ENCODE measurements at regions not wholly inside any gene's neighbourhood (a gene's known extent, or its start where the extent isn't known, plus 50 kb on each side); places are given as distances from the start of the nearest gene placed in this dataset.

- no peaks in the 10 kb centered on the region for H3K9me2 ChIP-seq (ENCODE audit: insufficient read depth, low read length)
- intact Hi-C loops (cut with micrococcal nuclease; ENCODE audit: unreplicated experiment), result no loop called here
- no peaks in the 10 kb centered on the region for H3K79me2 ChIP-seq (ENCODE audit: insufficient read depth, low read depth, low read length)
- no peak overlapping the region for H3K27ac ChIP-seq (ENCODE audit: low read depth, low read length, poor library complexity, severe bottlenecking)
- no peak for TF ChIP-seq CTCF (conservative IDR thresholded peaks at IDR 0.05; ENCODE audit: low read length)
- TF ChIP-seq EZH2phosphoT487 (IDR thresholded peaks at IDR 0.05; ENCODE audit: borderline replicate concordance, low read depth, low read length), result no peak
- H3K4me3 ChIP-seq (ENCODE audit: low read depth, low read length, poor library complexity, severe bottlenecking), result no peak overlapping the region
- H2AFZ ChIP-seq (ENCODE audit: low read length), result no peak overlapping the region
- no peaks in the 10 kb centered on the region for H3K36me3 ChIP-seq (ENCODE audit: insufficient read depth, low read length)
- CTCF ChIA-PET (ENCODE audit: unreplicated experiment), result no interaction called here
- H3K4me2 ChIP-seq (ENCODE audit: low read length), result no peak overlapping the region
- no peaks in the 10 kb centered on the region for H3K4me1 ChIP-seq (ENCODE audit: insufficient read depth, low read length, poor library complexity, severe bottlenecking)
- H4K20me1 ChIP-seq (ENCODE audit: insufficient read depth, low read length), result no peaks in the 10 kb centered on the region
- BruUV-seq (replicated peaks), result no TSS peak
- no peak for DNase-seq (ENCODE audit: low spot score)
- no peaks in the 10 kb centered on the region for H3K9me3 ChIP-seq (ENCODE audit: low read length)
- POLR2A ChIA-PET, result interaction anchor here (0.8 kb wide), 1 partner anchor 331 kb away, joined by 3 read pairs; no protein-coding TSS in a partner anchor
These were observed 241.7 kb downstream of the IPMK start for GRCh38 chr10:58026036-58026435.

- POLR2A ChIA-PET, result no interaction called here
- intact Hi-C loops (cut with micrococcal nuclease; ENCODE audit: unreplicated experiment), result no loop called here
- no TSS peak for BruUV-seq (replicated peaks)
- Histone ChIP-seq H3K79me2 (ENCODE audit: insufficient read depth, low read depth, low read length) (no peaks in the 10 kb centered on the region), H3K4me3 (ENCODE audit: low read depth, low read length, poor library complexity, severe bottlenecking) (no peak overlapping the region), H3K4me2 (ENCODE audit: low read length) (no peak overlapping the region), H3K4me1 (ENCODE audit: insufficient read depth, low read length, poor library complexity, severe bottlenecking) (no peaks in the 10 kb centered on the region), H2AFZ (ENCODE audit: low read length) (no peak overlapping the region), H4K20me1 (ENCODE audit: insufficient read depth, low read length) (no peaks in the 10 kb centered on the region), H3K27ac (ENCODE audit: low read depth, low read length, poor library complexity, severe bottlenecking) (no peak overlapping the region), H3K9me3 (ENCODE audit: low read length) (no peaks in the 10 kb centered on the region), H3K36me3 (ENCODE audit: insufficient read depth, low read length) (no peaks in the 10 kb centered on the region), H3K9me2 (ENCODE audit: insufficient read depth, low read length) (no peaks in the 10 kb centered on the region)
- no peak for DNase-seq (ENCODE audit: low spot score)
- CTCF ChIA-PET (ENCODE audit: unreplicated experiment), result no interaction called here
- no peak for TF ChIP-seq EZH2phosphoT487 (IDR thresholded peaks at IDR 0.05; ENCODE audit: borderline replicate concordance, low read depth, low read length)
- TF ChIP-seq CTCF (conservative IDR thresholded peaks at IDR 0.05; ENCODE audit: low read length), result no peak
These were observed 244.2 kb downstream of the IPMK start for GRCh38 chr10:58023341-58024073.

GRCh38 chr10:58019863-58020537, 247.7 kb downstream of the IPMK start:
- H3K27ac ChIP-seq (ENCODE audit: low read depth, low read length, poor library complexity, severe bottlenecking), result no peak overlapping the region
- H3K9me2 ChIP-seq (ENCODE audit: insufficient read depth, low read length), result 0 out of 2 replicates have a peak, but pooled peaks cover 3% of the 10 kb centered on the region
- no peaks in the 10 kb centered on the region for H3K79me2 ChIP-seq (ENCODE audit: insufficient read depth, low read depth, low read length)
- DNase-seq (ENCODE audit: low spot score), result no peak
- CTCF ChIA-PET (ENCODE audit: unreplicated experiment), result no interaction called here
- no peak overlapping the region for H3K4me2 ChIP-seq (ENCODE audit: low read length)
- no TSS peak for BruUV-seq (replicated peaks)
- no peaks in the 10 kb centered on the region for H3K9me3 ChIP-seq (ENCODE audit: low read length)
- H3K36me3 ChIP-seq (ENCODE audit: insufficient read depth, low read length), result no peaks in the 10 kb centered on the region
- H3K4me1 ChIP-seq (ENCODE audit: insufficient read depth, low read length, poor library complexity, severe bottlenecking), result no peaks in the 10 kb centered on the region
- TF ChIP-seq EZH2phosphoT487 (IDR thresholded peaks at IDR 0.05; ENCODE audit: borderline replicate concordance, low read depth, low read length) (no peak), CTCF (conservative IDR thresholded peaks at IDR 0.05; ENCODE audit: low read length) (no peak)
- intact Hi-C loops (cut with micrococcal nuclease; ENCODE audit: unreplicated experiment), result no loop called here
- POLR2A ChIA-PET, result no interaction called here
- no peak overlapping the region for H2AFZ ChIP-seq (ENCODE audit: low read length)
- no peak overlapping the region for H3K4me3 ChIP-seq (ENCODE audit: low read depth, low read length, poor library complexity, severe bottlenecking)
- H4K20me1 ChIP-seq (ENCODE audit: insufficient read depth, low read length), result no peaks in the 10 kb centered on the region
